ENCODE measurements at regions not wholly inside any gene's neighbourhood (a gene's known extent, or its start where the extent isn't known, plus 50 kb on each side); places are given as distances from the start of the nearest gene placed in this dataset.

- no peak for TF ChIP-seq CTCF (IDR thresholded peaks at IDR 0.05; ENCODE audit: insufficient read depth, low read depth, low read length)
- TF ChIP-seq EZH2 (IDR thresholded peaks at IDR 0.05; ENCODE audit: insufficient read depth, low read length) = no peak
Measured at GRCh38 chr5:104172976-104173375, 610.4 kb upstream of the NUDT12 start.

All from astrocyte (in vitro differentiated cells and primary cell).